ENCODE measurements at regions not wholly inside any gene's neighbourhood (a gene's known extent, or its start where the extent isn't known, plus 50 kb on each side); places are given as distances from the start of the nearest gene placed in this dataset.

- no peak for DNase-seq (ENCODE audit: low spot score)
Observed at GRCh38 chr9:99762470-99762869, 59.2 kb upstream of the NR4A3 start.
